Aorta (tissue), 5 donors: ENCODE measurements at regions not wholly inside any gene's neighbourhood (a gene's known extent, or its start where the extent isn't known, plus 50 kb on each side); places are given as distances from the start of the nearest gene placed in this dataset.
"Not testable (repeated sequence)": the region's sequence is repeated elsewhere in the genome, so short reads cannot be mapped to it uniquely, and the experiment has no call there.

Source experiments
- ATAC-seq: fragments of 200-7000 bp; cut with Tn5 transposase; one replicate; pipeline ENCODE4 v1.9.1; 2022; ENCODE audit warnings: moderate library complexity; ENCODE audit not compliant: low FRiP score
- DNase-seq, 2 donors: peaks; one replicate each; pipeline ENCODE4 v3.0.0-alpha.2; 2020
- H3K27ac ChIP-seq, 2 donors: one replicate each; pipeline ENCODE4 v1.5.1; 2013; ENCODE audit warnings: low read length in 2 of 2, mild to moderate bottlenecking in 2 of 2, moderate library complexity in 2 of 2, control low read depth in 1 of 2, inconsistent platforms in 1 of 2, low read depth in 1 of 2
- H3K27me3 ChIP-seq, 2 donors: one replicate each; pipeline ENCODE4 v1.6.1; 2013; ENCODE audit warnings: control low read depth in 1 of 2, low read length in 1 of 2, mild to moderate bottlenecking in 1 of 2, moderate library complexity in 1 of 2; ENCODE audit not compliant: insufficient read depth in 2 of 2, control insufficient read depth in 1 of 2
- H3K36me3 ChIP-seq, 2 donors: one replicate each; pipeline ENCODE4 v1.6.1; 2013; ENCODE audit warnings: control low read depth in 1 of 2, low read length in 1 of 2, mild to moderate bottlenecking in 1 of 2; ENCODE audit not compliant: insufficient read depth in 2 of 2, control insufficient read depth in 1 of 2
- H3K4me1 ChIP-seq, 2 donors: one replicate each; pipeline ENCODE4 v1.6.1; 2013; ENCODE audit warnings: low read length in 2 of 2, control low read depth in 1 of 2, mild to moderate bottlenecking in 1 of 2, moderate library complexity in 1 of 2; ENCODE audit not compliant: insufficient read depth in 2 of 2, control insufficient read depth in 1 of 2
- H3K4me3 ChIP-seq, 2 donors: one replicate each; pipeline ENCODE4 v1.5.1; 2013; ENCODE audit warnings: low read length in 2 of 2, control low read depth in 1 of 2, mild to moderate bottlenecking in 1 of 2
- H3K9me3 ChIP-seq: one replicate; pipeline ENCODE4 v1.6.1; 2013; ENCODE audit warnings: mild to moderate bottlenecking, low read length; ENCODE audit not compliant: control insufficient read depth
- WGBS, 2 donors: extraction: QIAGEN DNeasy Blood & Tissue Kit; methylation state at CpG; one replicate each; pipeline ENCODE4 v1.1.7; 2013; 5-methylcytosine and 5-hydroxymethylcytosine counted together
- intact Hi-C, 2 donors: fragments of 100-400 bp; cut with DNase I; formaldehyde crosslinking; loops; one replicate each; pipeline versions ENCODE4 v1.14.2 to v1.15.0; 2022
- donor health status: healthy with polysubstance abuse.
- donor health status: Bipolar disorder and iron deficiency.
- donor health status: DM: no; HTN: no; CAD: no.
- donor health status: DM: no; HTN: no; CAD: no.
- donor health status: DM: yes; HTN: yes; CAD: no.

DNA sequence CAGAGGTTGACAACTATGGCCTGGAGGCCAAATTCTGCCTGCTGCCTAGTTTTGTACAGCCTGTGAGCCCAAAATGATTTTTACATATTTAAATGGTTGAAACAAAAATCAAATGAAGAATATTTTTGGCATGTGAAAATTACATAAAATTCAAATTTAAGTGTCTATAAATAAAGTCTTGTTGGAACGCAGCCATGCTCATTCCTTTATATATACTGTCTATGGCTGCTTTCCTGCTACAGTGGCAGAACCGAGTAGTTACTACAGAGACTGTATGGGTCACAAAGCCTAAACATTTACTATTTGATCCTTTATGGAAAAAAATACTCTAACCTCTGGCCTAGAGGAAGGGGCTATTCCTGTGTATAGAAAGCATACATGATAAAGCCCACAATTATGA lies 290.4 kb downstream of the GLUD2 start:
- H3K4me1 ChIP-seq: no peaks in the 10 kb centered on the region
- 40 to 47% methylated on average over 2 of the region's 2 CpGs for WGBS, 2 donors

DNA sequence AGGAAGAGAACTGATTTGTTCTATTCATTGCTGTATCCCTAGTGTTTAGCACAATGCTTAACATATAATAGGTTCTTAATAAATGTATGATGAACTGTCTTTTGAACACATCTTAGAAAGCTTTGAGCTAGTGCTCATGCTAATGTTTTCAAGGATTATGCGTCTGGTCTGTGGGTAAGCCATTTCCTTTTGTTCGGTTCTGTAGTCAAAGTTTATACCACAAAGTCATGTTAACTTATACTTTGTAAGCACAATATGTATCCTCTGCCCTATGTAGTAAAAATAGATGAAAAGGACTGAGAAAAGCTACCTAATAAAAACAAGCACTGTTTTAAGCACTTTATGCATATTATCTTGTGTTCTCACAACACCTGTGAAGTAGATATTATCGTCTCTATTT lies 301.9 kb downstream of the GLUD2 start:
- intact Hi-C loops: loop anchor here in 1 of 2 donors (10.0 kb wide), 1 partner anchor 56 kb away; no protein-coding TSS in a partner anchor
- Histone ChIP-seq H3K27ac (no peak overlapping the region), H3K4me3 (no peak overlapping the region), H3K9me3 (no peaks in the 10 kb centered on the region), H3K4me1 (no peaks in the 10 kb centered on the region), H3K27me3 (no peaks in the 10 kb centered on the region), H3K36me3 (no peaks in the 10 kb centered on the region)
- no peak for DNase-seq
- no peak for ATAC-seq
- 78 to 90% methylated on average over 3 of the region's 3 CpGs for WGBS, 2 donors

More for the DNA sequence above, 290.4 kb downstream of the GLUD2 start:
- Histone ChIP-seq H3K9me3 (no peaks in the 10 kb centered on the region), H3K27me3 (no peaks in the 10 kb centered on the region), H3K36me3 (no peaks in the 10 kb centered on the region), H3K4me3 (no peak overlapping the region), H3K27ac (no peak overlapping the region)
- DNase-seq (no peak), ATAC-seq (no peak)
- intact Hi-C loops: no loop called here

DNA sequence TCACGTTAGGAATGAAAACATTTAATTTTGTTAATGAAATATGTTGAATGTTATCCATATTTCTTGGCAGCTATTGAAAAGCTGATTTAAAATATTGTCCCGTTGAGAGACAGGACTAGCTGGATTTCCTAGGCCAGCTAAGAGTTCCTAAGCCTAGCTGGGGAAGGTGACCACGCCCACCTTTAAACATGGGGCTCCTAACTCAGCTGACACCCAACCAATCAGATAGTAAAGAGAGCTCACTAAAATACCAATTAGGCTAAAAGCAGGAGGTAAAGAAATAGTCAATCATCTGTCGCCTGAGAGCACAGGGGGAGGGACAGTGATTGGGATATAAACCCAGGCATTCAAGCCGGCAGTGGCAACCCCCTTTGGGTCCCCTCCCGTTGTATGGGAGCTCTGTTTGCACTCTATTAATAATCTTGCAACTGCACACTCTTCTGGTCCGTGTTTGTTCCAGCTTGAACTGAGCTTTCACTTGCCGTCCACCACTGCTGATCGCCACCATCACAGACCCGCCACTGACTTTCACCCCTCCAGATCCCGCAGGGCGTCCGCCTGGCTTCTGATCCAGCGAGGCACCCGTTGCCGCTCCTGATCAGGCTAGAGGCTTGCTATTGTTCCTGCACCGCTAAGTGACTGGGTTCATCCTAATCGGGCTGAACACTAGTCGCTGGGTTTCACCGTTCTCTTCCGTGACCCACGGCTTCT lies 308.9 kb downstream of the GLUD2 start:
- no peak for DNase-seq
- 73 to 91% methylated on average over 22 of the region's 22 CpGs for WGBS, 2 donors
- Histone ChIP-seq H3K27me3 (no peaks in the 10 kb centered on the region), H3K36me3 (no peaks in the 10 kb centered on the region), H3K4me1 (no peaks in the 10 kb centered on the region), H3K9me3 (no peaks in the 10 kb centered on the region), H3K27ac (no peak overlapping the region), H3K4me3 (no peak overlapping the region)
- ATAC-seq: no peak
- intact Hi-C loops: no loop called here

GRCh38 chrX:121356850-121357171 lies 309.4 kb downstream of the GLUD2 start:
- DNase-seq (no peak), ATAC-seq (no peak)
- Histone ChIP-seq H3K4me3 (no peak overlapping the region), H3K9me3 (no peaks in the 10 kb centered on the region), H3K27ac (no peak overlapping the region), H3K27me3 (no peaks in the 10 kb centered on the region), H3K4me1 (no peaks in the 10 kb centered on the region), H3K36me3 (no peaks in the 10 kb centered on the region)
- WGBS, 2 donors: 78 to 95% methylated on average over 6 of the region's 6 CpGs
- intact Hi-C loops: no loop called here

- Histone ChIP-seq H3K27ac (no peak overlapping the region), H3K4me1 (no peaks in the 10 kb centered on the region), H3K9me3 (no peaks in the 10 kb centered on the region), H3K36me3 (no peaks in the 10 kb centered on the region), H3K27me3 (no peaks in the 10 kb centered on the region), H3K4me3 (no peak overlapping the region)
- intact Hi-C loops: no loop called here
- DNase-seq (no peak), ATAC-seq (no peak)
- WGBS, 2 donors: 95 to 98% methylated on average over 1 of the region's 1 CpG
These were observed 312.9 kb downstream of the GLUD2 start for GRCh38 chrX:121360280-121360679.

GRCh38 chrX:121365572-121366161 lies 318.3 kb downstream of the GLUD2 start:
- Histone ChIP-seq H3K4me3 (no peak overlapping the region), H3K36me3 (no peaks in the 10 kb centered on the region), H3K4me1 (no peaks in the 10 kb centered on the region), H3K27ac (no peak overlapping the region), H3K27me3 (no peaks in the 10 kb centered on the region), H3K9me3 (no peaks in the 10 kb centered on the region)
- no peak for ATAC-seq
- intact Hi-C loops: no loop called here
- no peak for DNase-seq
- WGBS, 2 donors: 73 to 86% methylated on average over 13 of the region's 13 CpGs

GRCh38 chrX:121374471-121374870 lies 327.1 kb downstream of the GLUD2 start:
- no peak for ATAC-seq
- Histone ChIP-seq H3K9me3 (no peaks in the 10 kb centered on the region), H3K36me3 (no peaks in the 10 kb centered on the region), H3K4me3 (no peak overlapping the region), H3K4me1 (no peaks in the 10 kb centered on the region), H3K27ac (no peak overlapping the region), H3K27me3 (no peaks in the 10 kb centered on the region)
- no peak for DNase-seq
- intact Hi-C loops: loop anchor here in 1 of 2 donors (5.0 kb wide), 1 partner anchor 273 kb away; no protein-coding TSS in a partner anchor
- WGBS, 2 donors: 61 to 86% methylated on average over 3 of the region's 3 CpGs

DNA sequence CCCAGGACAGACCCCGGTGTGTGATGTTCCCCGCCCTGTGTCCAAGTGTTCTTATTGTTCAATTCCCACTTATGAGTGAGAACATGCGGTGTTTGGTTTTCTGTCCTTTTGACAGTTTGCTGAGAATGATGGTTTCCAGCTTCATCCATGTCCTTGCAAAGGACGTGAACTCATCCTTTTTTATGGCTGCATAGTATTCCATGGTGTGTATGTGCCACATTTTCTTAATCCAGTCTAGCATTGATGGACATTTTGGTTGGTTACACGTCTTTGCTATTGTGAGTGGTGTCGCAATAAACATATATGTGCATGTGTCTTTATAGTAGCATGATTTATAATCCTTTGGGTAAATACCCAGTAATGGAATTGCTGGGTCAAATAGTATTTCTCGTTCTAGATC lies 334.5 kb downstream of the GLUD2 start:
- 79 to 95% methylated on average over 7 of the region's 7 CpGs for WGBS, 2 donors
- H3K27me3 ChIP-seq, DNase-seq, H3K4me1 ChIP-seq, H3K9me3 ChIP-seq, H3K27ac ChIP-seq, H3K36me3 ChIP-seq, intact Hi-C loops, H3K4me3 ChIP-seq, ATAC-seq: not testable (repeated sequence)

DNA sequence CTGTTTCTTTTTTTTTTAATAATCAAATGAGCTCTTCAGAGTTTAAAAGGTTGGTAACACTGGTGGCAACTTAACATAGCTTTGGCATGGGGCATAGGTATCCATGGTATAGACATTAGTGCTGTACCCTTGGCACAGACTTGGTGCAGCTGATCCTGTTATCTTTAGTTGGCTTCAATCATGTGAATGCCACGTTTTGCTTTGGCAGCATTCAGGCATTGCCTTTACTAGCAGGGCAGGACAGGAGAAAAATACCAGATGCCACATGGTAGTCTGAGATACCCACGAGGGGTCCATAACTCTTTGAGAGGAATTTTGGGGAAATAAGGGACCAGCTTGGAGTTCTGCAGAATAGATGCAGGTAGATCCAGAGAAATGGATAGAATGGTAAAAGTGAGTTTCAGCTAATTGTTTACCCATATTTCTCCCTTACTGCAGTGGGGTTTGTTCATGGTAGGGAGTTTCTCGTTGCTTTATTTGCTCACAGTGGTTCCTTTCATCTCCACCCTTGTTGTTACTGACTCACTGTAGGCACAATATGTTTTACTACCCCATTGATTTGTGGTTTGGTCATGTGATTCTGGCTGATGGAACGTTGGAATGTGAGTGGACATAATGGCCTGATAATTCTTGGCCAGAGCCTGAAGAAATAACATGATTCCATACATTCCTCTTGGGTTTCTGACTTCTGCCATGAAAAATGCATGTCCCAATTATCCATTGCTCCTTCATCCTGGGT lies 342.7 kb downstream of the GLUD2 start:
- Histone ChIP-seq H3K4me1 (no peaks in the 10 kb centered on the region), H3K9me3 (no peaks in the 10 kb centered on the region), H3K27ac (no peak overlapping the region), H3K4me3 (no peak overlapping the region), H3K36me3 (no peaks in the 10 kb centered on the region), H3K27me3 (no peaks in the 10 kb centered on the region)
- no peak for DNase-seq
- 16 to 43% methylated on average over 4 of the region's 4 CpGs for WGBS, 2 donors
- intact Hi-C loops: no loop called here
- ATAC-seq: no peak
